ENCODE measurements at regions not wholly inside any gene's neighbourhood (a gene's known extent, or its start where the extent isn't known, plus 50 kb on each side); places are given as distances from the start of the nearest gene placed in this dataset.
"Not testable (repeated sequence)": the region's sequence is repeated elsewhere in the genome, so short reads cannot be mapped to it uniquely, and the experiment has no call there.

DNA sequence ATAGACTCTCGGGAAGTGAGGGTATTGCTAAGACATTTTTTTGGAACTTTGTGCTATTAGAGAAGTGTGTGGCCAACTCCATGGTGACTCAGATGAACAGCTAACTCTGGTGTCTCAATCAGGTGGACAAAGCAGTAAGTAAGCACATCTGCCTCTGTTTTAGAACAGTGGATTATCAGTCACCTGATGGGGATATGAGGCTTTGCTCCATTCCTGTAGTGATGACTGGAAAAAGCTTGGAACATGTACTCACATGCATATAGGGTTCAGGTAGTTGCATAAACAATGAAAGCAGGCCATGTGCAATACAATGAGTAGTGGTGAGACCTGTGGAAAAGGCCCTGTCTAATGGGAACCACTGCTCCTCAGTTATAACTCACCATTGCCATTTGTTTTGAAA is 168.2 kb upstream of the FBN2 start:
- DNase-seq, result no peak
- no peak overlapping the region for H3K27ac Mint-ChIP-seq
- peaks cover 4% of the 10 kb centered on the region for H3K4me1 Mint-ChIP-seq
- no peaks in the 10 kb centered on the region for H3K27me3 Mint-ChIP-seq (ENCODE audit: low read depth, poor library complexity)
- H3K9me3 Mint-ChIP-seq, result peaks cover 12% of the 10 kb centered on the region
- no peak overlapping the region for H3K4me3 Mint-ChIP-seq
- TF ChIP-seq CTCF (IDR thresholded peaks at IDR 0.05), result no peak
- no peaks in the 10 kb centered on the region for H3K36me3 Mint-ChIP-seq (ENCODE audit: low read depth)

DNA sequence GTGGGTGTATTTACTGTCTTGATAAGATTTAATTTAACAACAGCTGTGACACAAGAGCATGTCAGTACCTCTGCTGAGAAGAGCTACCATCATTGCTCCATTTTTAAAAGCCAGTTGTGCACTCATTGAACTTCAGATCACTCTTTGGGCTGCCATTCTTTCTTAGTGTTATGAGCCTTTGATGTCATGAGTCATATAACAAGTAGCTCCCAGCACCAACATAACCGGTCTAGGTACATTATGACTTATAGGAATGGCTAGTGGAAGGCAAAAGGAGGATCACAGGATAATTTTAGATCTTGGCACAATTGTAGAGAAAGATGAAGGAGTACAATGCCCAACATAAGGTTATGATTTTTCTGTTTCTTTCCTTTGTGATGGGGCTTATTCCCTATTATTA is 170.8 kb upstream of the FBN2 start:
- DNase-seq, result no peak
- TF ChIP-seq CTCF (IDR thresholded peaks at IDR 0.05), result no peak
- Mint-ChIP-seq H3K9me3 (peaks cover 15% of the 10 kb centered on the region), H3K4me1 (no peaks in the 10 kb centered on the region), H3K27me3 (ENCODE audit: low read depth, poor library complexity) (no peaks in the 10 kb centered on the region), H3K4me3 (no peak overlapping the region), H3K27ac (no peak overlapping the region), H3K36me3 (ENCODE audit: low read depth) (no peaks in the 10 kb centered on the region)

- Mint-ChIP-seq H3K4me1 (no peaks in the 10 kb centered on the region), H3K36me3 (ENCODE audit: low read depth) (peaks cover 12% of the 10 kb centered on the region), H3K4me3 (no peak overlapping the region), H3K9me3 (peaks cover 34% of the 10 kb centered on the region), H3K27ac (no peak overlapping the region), H3K27me3 (ENCODE audit: low read depth, poor library complexity) (no peaks in the 10 kb centered on the region)
- TF ChIP-seq CTCF (IDR thresholded peaks at IDR 0.05), result no peak
- DNase-seq, result no peak
Measured at GRCh38 chr5:128711216-128711615, 173.2 kb upstream of the FBN2 start.

GRCh38 chr5:128714551-128714950 is 176.5 kb upstream of the FBN2 start:
- TF ChIP-seq CTCF (IDR thresholded peaks at IDR 0.05), result no peak
- peaks cover 12% of the 10 kb centered on the region for H3K36me3 Mint-ChIP-seq (ENCODE audit: low read depth)
- no peak overlapping the region for H3K4me3 Mint-ChIP-seq
- no peaks in the 10 kb centered on the region for H3K4me1 Mint-ChIP-seq
- no peak for DNase-seq
- peaks cover 30% of the 10 kb centered on the region for H3K9me3 Mint-ChIP-seq
- H3K27me3 Mint-ChIP-seq (ENCODE audit: low read depth, poor library complexity), result no peaks in the 10 kb centered on the region
- peak overlapping the region; percentile 82 for H3K27ac Mint-ChIP-seq

DNA sequence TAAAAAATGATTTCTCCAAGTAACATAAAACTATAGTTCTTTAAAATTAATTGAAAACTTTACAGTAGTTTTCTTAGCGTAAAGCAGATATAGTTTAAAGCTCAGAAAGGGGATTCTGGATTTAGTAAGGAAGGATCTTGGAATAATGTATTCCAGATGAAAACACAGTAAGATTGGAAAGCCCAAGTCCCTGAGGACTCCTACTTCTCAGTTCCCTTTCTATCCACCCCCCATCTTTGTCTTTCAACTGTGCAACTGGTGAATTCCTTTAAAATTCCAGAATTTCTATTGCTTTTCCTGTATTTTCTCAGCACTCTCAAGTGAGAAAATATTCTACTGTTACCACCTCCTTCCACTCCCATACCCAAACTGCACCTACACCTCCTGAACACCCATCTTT is 184.5 kb upstream of the FBN2 start:
- no peak for TF ChIP-seq CTCF (IDR thresholded peaks at IDR 0.05)
- Mint-ChIP-seq H3K27me3 (ENCODE audit: low read depth, poor library complexity) (no peaks in the 10 kb centered on the region), H3K36me3 (ENCODE audit: low read depth) (peaks cover 4% of the 10 kb centered on the region), H3K4me1 (no peaks in the 10 kb centered on the region), H3K4me3 (no peak overlapping the region), H3K9me3 (peaks cover 7% of the 10 kb centered on the region), H3K27ac (no peak overlapping the region)
- no peak for DNase-seq

DNA sequence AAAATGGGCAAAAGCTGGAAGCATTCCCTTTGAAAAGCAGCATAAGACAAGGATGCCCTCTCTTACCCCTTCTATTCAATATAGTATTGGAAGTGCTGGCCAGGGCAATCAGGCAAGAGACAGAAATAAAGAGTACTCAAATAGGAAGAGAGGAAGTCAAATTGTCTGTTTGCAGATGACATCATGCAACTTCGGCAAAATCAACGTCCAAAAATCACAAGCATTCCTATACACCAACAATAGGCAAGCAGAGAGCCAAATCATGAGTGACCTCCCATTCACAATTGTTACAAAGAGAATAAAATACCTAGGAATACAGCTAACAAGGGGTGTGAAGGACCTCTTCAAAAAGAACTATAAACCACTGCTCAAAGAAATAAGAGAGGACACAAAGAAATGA is 192.0 kb upstream of the FBN2 start:
- not testable (repeated sequence) for H3K36me3 Mint-ChIP-seq (ENCODE audit: low read depth); H3K4me1 Mint-ChIP-seq; H3K4me3 Mint-ChIP-seq; DNase-seq; H3K27ac Mint-ChIP-seq; H3K9me3 Mint-ChIP-seq; H3K27me3 Mint-ChIP-seq (ENCODE audit: low read depth, poor library complexity)

GRCh38 chr5:128735656-128736055 is 197.6 kb upstream of the FBN2 start:
- H3K27me3 Mint-ChIP-seq (ENCODE audit: low read depth, poor library complexity); H3K36me3 Mint-ChIP-seq (ENCODE audit: low read depth); H3K4me1 Mint-ChIP-seq: not testable (repeated sequence)

More at GRCh38 chr5:128735656-128736055, 197.6 kb upstream of the FBN2 start:
- not testable (repeated sequence) for H3K27ac Mint-ChIP-seq, H3K9me3 Mint-ChIP-seq, H3K4me3 Mint-ChIP-seq, DNase-seq
